GM12878 (cell line): ENCODE measurements at regions not wholly inside any gene's neighbourhood (a gene's known extent, or its start where the extent isn't known, plus 50 kb on each side); places are given as distances from the start of the nearest gene placed in this dataset.

Experiments used
- CEBPZ ChIP-seq: fragments of 150-350 bp; IDR thresholded peaks from 2 replicates; pipeline ENCODE4 v1.6.1; 2016; ENCODE audit warnings: low read depth, low read length
- CHD2 ChIP-seq: IDR thresholded peaks from 2 replicates; pipeline ENCODE4 v1.6.1; 2011; ENCODE audit warnings: low read depth, low read length, improper control_type of control experiment, borderline replicate concordance
- CREB1 ChIP-seq: IDR thresholded peaks from 2 replicates; pipeline ENCODE4 v1.6.1; 2012; ENCODE audit warnings: low read depth, mild to moderate bottlenecking, inconsistent platforms
- ELK1 ChIP-seq: IDR thresholded peaks from 2 replicates; pipeline ENCODE4 v1.6.1; 2012; ENCODE audit warnings: low read depth, low read length, improper control_type of control experiment
- NFIC ChIP-seq: IDR thresholded peaks from 2 replicates; pipeline ENCODE4 v1.6.1; 2012; ENCODE audit warnings: low read depth, mild to moderate bottlenecking, inconsistent platforms, low read length, moderate library complexity
- POLR2A ChIP-seq: IDR thresholded peaks from 2 replicates; pipeline ENCODE4 v1.6.1; 2011; ENCODE audit warnings: low read depth, mild to moderate bottlenecking, low read length
- POLR2AphosphoS5 ChIP-seq: IDR thresholded peaks from 2 replicates; pipeline ENCODE4 v1.6.1; 2011; ENCODE audit warnings: mild to moderate bottlenecking, low read length, inconsistent platforms
- RAD21 ChIP-seq: IDR thresholded peaks from 2 replicates; pipeline ENCODE4 v1.6.1; 2011; ENCODE audit warnings: mild to moderate bottlenecking, low read depth, low read length, moderate library complexity; ENCODE audit not compliant: insufficient read depth
- SMC3 ChIP-seq: IDR thresholded peaks from 2 replicates; pipeline ENCODE4 v1.6.1; 2011; ENCODE audit warnings: low read length, improper control_type of control experiment, borderline replicate concordance
- TARDBP ChIP-seq: IDR thresholded peaks from 2 replicates; pipeline ENCODE4 v1.6.1; 2016; ENCODE audit warnings: borderline replicate concordance
- TCF7 ChIP-seq: IDR thresholded peaks from 2 replicates; pipeline ENCODE4 v1.6.1; 2014; ENCODE audit warnings: antibody characterized with exemption, borderline replicate concordance
- USF2 ChIP-seq: IDR thresholded peaks from 2 replicates; pipeline ENCODE4 v1.6.1; 2011; ENCODE audit warnings: low read depth, low read length, improper control_type of control experiment, borderline replicate concordance
- TF ChIP-seq, protein P1 (sequence below), 3 experiments: IDR thresholded peaks in 2 of 3; conservative IDR thresholded peaks in 1 of 3; 2 replicates each; pipeline ENCODE4 v1.5.1; 2011; ENCODE audit warnings: low read depth in 3 of 3, low read length in 3 of 3, mild to moderate bottlenecking in 3 of 3, control low read depth in 2 of 3, moderate library complexity in 2 of 3, inconsistent platforms in 1 of 3, mixed read lengths in 1 of 3; ENCODE audit not compliant: control insufficient read depth in 2 of 3, insufficient read depth in 1 of 3; ENCODE audit errors: extremely low read depth in 1 of 3

DNA sequence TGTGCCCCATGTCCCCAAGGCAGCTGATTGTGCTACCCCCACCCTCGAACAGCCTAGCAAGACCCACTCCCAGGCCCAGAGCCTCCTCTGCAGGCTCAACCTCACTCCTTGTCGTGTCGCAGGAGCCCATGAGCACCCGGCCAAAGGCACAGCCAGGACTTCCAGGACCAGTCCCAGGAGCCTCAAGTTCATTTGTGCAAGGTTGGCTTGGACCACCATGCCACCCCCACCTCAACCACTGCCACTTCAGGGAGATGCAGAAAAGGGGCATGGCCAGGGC lies 54.4 kb upstream of the KRTAP11-1 start:
- TF ChIP-seq POLR2AphosphoS5: no peak
- no peak for TF ChIP-seq CEBPZ
- TF ChIP-seq RAD21: no peak
- no peak for TF ChIP-seq ELK1
- TF ChIP-seq USF2: no peak
- no peak for TF ChIP-seq NFIC
- no peak for TF ChIP-seq POLR2A
- no peak for TF ChIP-seq TARDBP
- TF ChIP-seq, protein P1, sequence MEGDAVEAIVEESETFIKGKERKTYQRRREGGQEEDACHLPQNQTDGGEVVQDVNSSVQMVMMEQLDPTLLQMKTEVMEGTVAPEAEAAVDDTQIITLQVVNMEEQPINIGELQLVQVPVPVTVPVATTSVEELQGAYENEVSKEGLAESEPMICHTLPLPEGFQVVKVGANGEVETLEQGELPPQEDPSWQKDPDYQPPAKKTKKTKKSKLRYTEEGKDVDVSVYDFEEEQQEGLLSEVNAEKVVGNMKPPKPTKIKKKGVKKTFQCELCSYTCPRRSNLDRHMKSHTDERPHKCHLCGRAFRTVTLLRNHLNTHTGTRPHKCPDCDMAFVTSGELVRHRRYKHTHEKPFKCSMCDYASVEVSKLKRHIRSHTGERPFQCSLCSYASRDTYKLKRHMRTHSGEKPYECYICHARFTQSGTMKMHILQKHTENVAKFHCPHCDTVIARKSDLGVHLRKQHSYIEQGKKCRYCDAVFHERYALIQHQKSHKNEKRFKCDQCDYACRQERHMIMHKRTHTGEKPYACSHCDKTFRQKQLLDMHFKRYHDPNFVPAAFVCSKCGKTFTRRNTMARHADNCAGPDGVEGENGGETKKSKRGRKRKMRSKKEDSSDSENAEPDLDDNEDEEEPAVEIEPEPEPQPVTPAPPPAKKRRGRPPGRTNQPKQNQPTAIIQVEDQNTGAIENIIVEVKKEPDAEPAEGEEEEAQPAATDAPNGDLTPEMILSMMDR (IDR thresholded peaks at IDR 0.05 in 2 of 3, conservative IDR thresholded peaks at IDR 0.05 in 1 of 3; ENCODE audit: control insufficient read depth in 2 of 3, extremely low read depth in 1 of 3, insufficient read depth in 1 of 3, low read depth in 3 of 3, low read length in 3 of 3): no peak
- TF ChIP-seq TCF7: no peak
- no peak for TF ChIP-seq CREB1
- no peak for TF ChIP-seq CHD2
- TF ChIP-seq SMC3: no peak
